Vagina (tissue), 2 donors: ENCODE measurements at regions not wholly inside any gene's neighbourhood (a gene's known extent, or its start where the extent isn't known, plus 50 kb on each side); places are given as distances from the start of the nearest gene placed in this dataset.
A peak's percentile ranks its signal among the peaks of the same experiment; 100 is the strongest.

Experiments used
- DNase-seq, 2 donors: peaks; one replicate each; pipeline ENCODE4 v3.0.0-alpha.2; 2017; ENCODE audit errors: extremely low spot score in 2 of 2
- H3K27ac ChIP-seq: fragments of 200-600 bp; sonication (generic); one replicate; pipeline ENCODE4 v1.5.1; 2019
- H3K27me3 ChIP-seq: fragments of 200-600 bp; sonication (generic); one replicate; pipeline ENCODE4 v1.5.1; 2019
- H3K36me3 ChIP-seq, 2 donors: fragments of 200-600 bp; sonication (generic); one replicate each; pipeline ENCODE4 v1.5.1; 2017 to 2019
- H3K4me1 ChIP-seq: fragments of 200-600 bp; sonication (generic); one replicate; pipeline ENCODE4 v1.5.1; 2019
- H3K4me3 ChIP-seq, 2 donors: fragments of 200-600 bp; sonication (generic); 1 replicate in 1 of 2; 2 replicates in 1 of 2; pipeline ENCODE4 v1.5.1; 2016 to 2019
- H3K9me3 ChIP-seq: fragments of 200-600 bp; sonication (generic); one replicate; pipeline ENCODE4 v1.5.1; 2019
- POLR2A ChIP-seq, 2 donors: fragments of 450-650 bp; IDR thresholded peaks; one replicate each; pipeline ENCODE4 v1.6.1; 2017; ENCODE audit warnings: antibody characterized with exemption in 2 of 2, mild to moderate bottlenecking in 2 of 2, moderate library complexity in 2 of 2
- POLR2AphosphoS5 ChIP-seq, 2 donors: sonication (generic); formaldehyde crosslinking; IDR thresholded peaks; one replicate each; pipeline ENCODE4 v1.9.0; 2017; ENCODE audit warnings: antibody characterized with exemption in 2 of 2, mild to moderate bottlenecking in 2 of 2, low read depth in 1 of 2; ENCODE audit not compliant: insufficient read depth in 1 of 2
- intact Hi-C: fragments of 100-400 bp; cut with DNase I; formaldehyde crosslinking; loops from one replicate; pipeline ENCODE4 v1.15.1; 2023
- TF ChIP-seq, protein P1 (sequence below), 3 experiments: fragments of 450-650 bp in 2 of 3; fragments of 200-600 bp in 1 of 3; sonication (generic) in 1 of 3; IDR thresholded peaks; one replicate each; pipeline ENCODE4 v1.5.1; 2017 to 2019; ENCODE audit warnings: antibody characterized with exemption in 3 of 3, mild to moderate bottlenecking in 2 of 3, moderate library complexity in 2 of 3

DNA sequence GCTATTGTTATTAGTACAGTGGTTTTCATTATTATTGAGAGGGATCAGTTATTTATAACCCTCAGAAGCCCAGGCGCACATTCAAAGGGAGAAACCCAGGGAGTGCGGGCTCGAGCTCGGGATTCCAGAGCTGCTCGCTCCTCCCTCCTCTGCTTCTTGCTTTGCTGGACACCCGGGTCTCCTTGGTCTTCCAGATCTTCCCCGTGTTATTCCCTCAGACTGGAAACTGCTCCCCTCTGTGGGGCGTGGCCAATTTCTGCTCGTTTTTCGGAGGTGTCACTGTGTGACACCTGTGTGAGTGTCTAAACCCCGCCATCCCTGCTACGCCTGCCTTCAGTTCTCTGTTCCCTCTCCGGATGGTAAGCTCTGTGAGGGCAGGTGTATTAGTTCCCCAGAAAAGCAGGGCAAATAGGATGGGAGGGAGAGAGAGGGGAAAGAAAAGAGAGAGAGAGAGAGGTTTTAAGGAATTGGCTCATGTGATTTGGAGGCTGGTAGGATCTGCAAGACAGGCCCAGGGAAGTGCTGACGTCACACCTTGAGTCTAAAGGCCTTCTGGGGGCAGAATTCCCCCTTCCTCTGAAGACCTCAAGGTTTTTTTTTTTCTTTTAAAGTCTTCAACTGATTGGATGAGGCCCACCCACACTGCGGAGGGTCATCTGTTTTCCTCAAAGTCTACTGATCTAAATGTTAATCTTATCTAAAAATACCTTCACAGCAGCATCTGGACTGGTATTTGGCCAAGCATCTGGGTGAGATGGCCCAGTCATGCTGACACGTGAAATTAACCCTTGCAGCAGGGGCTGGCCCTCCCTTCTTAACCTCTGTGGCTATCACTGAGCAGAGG lies 457.3 kb upstream of the ID2 start:
- Histone ChIP-seq H3K4me1 (peaks cover 14% of the 10 kb centered on the region), H3K27ac (peak overlapping the region; percentile 43), H3K9me3 (no peaks in the 10 kb centered on the region), H3K4me3 (no peak overlapping the region), H3K36me3 (no peaks in the 10 kb centered on the region), H3K27me3 (no peaks in the 10 kb centered on the region)
- intact Hi-C loops = no loop called here
- TF ChIP-seq POLR2A (IDR thresholded peaks at IDR 0.05) (no peak), POLR2AphosphoS5 (IDR thresholded peaks at IDR 0.05; ENCODE audit: insufficient read depth in 1 of 2, low read depth in 1 of 2) (no peak)
- TF ChIP-seq, protein P1, sequence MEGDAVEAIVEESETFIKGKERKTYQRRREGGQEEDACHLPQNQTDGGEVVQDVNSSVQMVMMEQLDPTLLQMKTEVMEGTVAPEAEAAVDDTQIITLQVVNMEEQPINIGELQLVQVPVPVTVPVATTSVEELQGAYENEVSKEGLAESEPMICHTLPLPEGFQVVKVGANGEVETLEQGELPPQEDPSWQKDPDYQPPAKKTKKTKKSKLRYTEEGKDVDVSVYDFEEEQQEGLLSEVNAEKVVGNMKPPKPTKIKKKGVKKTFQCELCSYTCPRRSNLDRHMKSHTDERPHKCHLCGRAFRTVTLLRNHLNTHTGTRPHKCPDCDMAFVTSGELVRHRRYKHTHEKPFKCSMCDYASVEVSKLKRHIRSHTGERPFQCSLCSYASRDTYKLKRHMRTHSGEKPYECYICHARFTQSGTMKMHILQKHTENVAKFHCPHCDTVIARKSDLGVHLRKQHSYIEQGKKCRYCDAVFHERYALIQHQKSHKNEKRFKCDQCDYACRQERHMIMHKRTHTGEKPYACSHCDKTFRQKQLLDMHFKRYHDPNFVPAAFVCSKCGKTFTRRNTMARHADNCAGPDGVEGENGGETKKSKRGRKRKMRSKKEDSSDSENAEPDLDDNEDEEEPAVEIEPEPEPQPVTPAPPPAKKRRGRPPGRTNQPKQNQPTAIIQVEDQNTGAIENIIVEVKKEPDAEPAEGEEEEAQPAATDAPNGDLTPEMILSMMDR (IDR thresholded peaks at IDR 0.05) = no peak
- DNase-seq = no peak

DNA sequence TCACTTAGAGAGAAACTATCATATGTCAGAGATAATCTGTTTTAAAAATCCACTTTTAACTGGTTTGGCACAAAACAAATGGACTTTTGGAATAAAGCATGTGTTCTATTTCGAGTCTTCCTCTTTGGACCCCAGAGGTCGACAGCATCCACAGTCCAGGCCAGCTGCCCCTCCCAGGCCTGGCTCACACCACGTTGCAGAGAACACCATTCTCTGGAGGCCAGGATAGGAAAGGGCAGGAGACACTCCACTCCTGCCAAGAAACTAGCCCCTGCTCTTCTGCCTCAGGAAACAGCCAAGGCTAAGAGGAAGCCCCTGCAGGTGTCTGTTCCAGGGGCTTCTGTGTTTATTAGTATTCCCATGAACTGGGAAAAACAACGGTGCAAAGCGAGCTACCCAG lies 456.6 kb upstream of the ID2 start:
- intact Hi-C loops = no loop called here
- no peaks in the 10 kb centered on the region for H3K27me3 ChIP-seq
- no peaks in the 10 kb centered on the region for H3K9me3 ChIP-seq
- no peak overlapping the region for H3K4me3 ChIP-seq
- TF ChIP-seq, protein P1 (IDR thresholded peaks at IDR 0.05) = no peak
- no peak for TF ChIP-seq POLR2A (IDR thresholded peaks at IDR 0.05)
- TF ChIP-seq POLR2AphosphoS5 (IDR thresholded peaks at IDR 0.05; ENCODE audit: insufficient read depth in 1 of 2, low read depth in 1 of 2) = no peak
- DNase-seq = no peak
- no peaks in the 10 kb centered on the region for H3K36me3 ChIP-seq
- H3K4me1 ChIP-seq = peaks cover 19% of the 10 kb centered on the region
- peak overlapping the region; percentile 43 for H3K27ac ChIP-seq

DNA sequence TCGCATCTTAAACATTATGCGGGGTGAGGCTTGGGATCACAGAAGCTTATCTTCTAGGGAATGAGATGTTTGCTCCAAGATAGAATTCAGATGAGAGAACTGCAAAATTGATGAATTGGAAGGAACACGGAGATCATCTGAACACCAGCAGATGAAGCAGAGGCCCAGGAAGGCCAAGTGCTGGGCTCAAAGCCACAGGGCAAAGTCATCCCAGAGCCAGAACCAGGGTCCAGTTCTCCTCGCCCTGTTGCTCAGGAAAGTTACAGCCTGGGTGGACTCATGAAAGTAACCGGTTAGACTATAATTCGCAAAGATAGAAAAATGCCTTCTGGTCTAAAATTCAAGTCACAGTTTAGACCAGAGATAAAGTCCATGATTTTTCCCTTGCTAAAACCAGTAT lies 456.1 kb upstream of the ID2 start:
- TF ChIP-seq POLR2A (IDR thresholded peaks at IDR 0.05) (no peak), POLR2AphosphoS5 (IDR thresholded peaks at IDR 0.05; ENCODE audit: insufficient read depth in 1 of 2, low read depth in 1 of 2) (no peak)
- TF ChIP-seq, protein P1 (IDR thresholded peaks at IDR 0.05) = no peak
- intact Hi-C loops = no loop called here
- no peaks in the 10 kb centered on the region for H3K9me3 ChIP-seq

DNA sequence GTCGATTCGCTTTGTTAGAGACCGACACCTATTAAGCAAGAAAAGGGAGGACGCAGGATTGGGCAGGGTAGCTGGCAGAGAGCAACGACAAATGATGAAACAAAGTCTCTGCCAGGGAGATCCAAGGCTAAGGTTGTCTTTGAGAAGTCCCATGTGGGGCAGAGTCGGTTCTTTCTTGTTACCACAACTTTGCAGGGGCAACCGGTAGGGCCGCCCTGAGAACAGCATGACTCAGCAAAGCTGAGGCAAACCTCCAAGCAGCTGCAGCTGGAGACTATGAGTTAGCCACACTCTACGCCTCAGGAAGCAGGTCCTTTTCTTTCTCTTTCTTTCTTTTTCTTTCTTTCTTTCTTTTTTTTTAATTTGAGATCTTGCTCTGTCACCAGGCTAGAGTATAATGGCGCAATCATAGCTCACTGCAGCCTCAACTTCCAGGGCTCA lies 452.3 kb upstream of the ID2 start:
- Histone ChIP-seq H3K4me3 (no peak overlapping the region), H3K27ac (no peak overlapping the region)
- intact Hi-C loops = no loop called here

More for the DNA sequence above, 456.1 kb upstream of the ID2 start:
- Histone ChIP-seq H3K4me3 (no peak overlapping the region), H3K36me3 (no peaks in the 10 kb centered on the region), H3K27me3 (no peaks in the 10 kb centered on the region), H3K27ac (peak overlapping the region; percentile 43), H3K4me1 (peaks cover 19% of the 10 kb centered on the region)
- DNase-seq = no peak

More for the DNA sequence above, 452.3 kb upstream of the ID2 start:
- H3K36me3 ChIP-seq = no peaks in the 10 kb centered on the region
- H3K27me3 ChIP-seq = no peaks in the 10 kb centered on the region
- DNase-seq = no peak
- H3K4me1 ChIP-seq = peaks cover 17% of the 10 kb centered on the region
- no peaks in the 10 kb centered on the region for H3K9me3 ChIP-seq
- TF ChIP-seq POLR2AphosphoS5 (IDR thresholded peaks at IDR 0.05; ENCODE audit: insufficient read depth in 1 of 2, low read depth in 1 of 2) = peak; percentile 8 to 12
- TF ChIP-seq, protein P1 (IDR thresholded peaks at IDR 0.05) = no peak
